IMR-90 (cell line): ENCODE measurements at regions not wholly inside any gene's neighbourhood (a gene's known extent, or its start where the extent isn't known, plus 50 kb on each side); places are given as distances from the start of the nearest gene placed in this dataset.

Experiments
- CTCF ChIP-seq: conservative IDR thresholded peaks from 2 replicates; pipeline ENCODE4 v1.5.1; 2012; ENCODE audit warnings: mild to moderate bottlenecking, low read depth, low read length, improper control_type of control experiment
- ELK1 ChIP-seq: fragments of 150-350 bp; IDR thresholded peaks from 2 replicates; pipeline ENCODE4 v1.6.1; 2016; ENCODE audit warnings: low read depth, mild to moderate bottlenecking, low read length, moderate library complexity, borderline replicate concordance
- MAZ ChIP-seq: IDR thresholded peaks from 2 replicates; pipeline ENCODE4 v1.6.1; 2012; ENCODE audit warnings: low read depth, mild to moderate bottlenecking, low read length, improper control_type of control experiment, moderate library complexity, borderline replicate concordance
- NFE2L2 ChIP-seq: fragments of 150-350 bp; IDR thresholded peaks from 2 replicates; pipeline ENCODE4 v1.6.1; 2016; ENCODE audit warnings: low read depth, mild to moderate bottlenecking, low read length
- POLR2A ChIP-seq: IDR thresholded peaks from 2 replicates; pipeline ENCODE4 v1.6.1; 2012; ENCODE audit warnings: mild to moderate bottlenecking, low read depth, low read length
- RAD21 ChIP-seq: IDR thresholded peaks from 2 replicates; pipeline ENCODE4 v1.6.1; 2012; ENCODE audit warnings: low read length, improper control_type of control experiment
- USF2 ChIP-seq: fragments of 150-350 bp; IDR thresholded peaks from 2 replicates; pipeline ENCODE4 v1.6.1; 2017; ENCODE audit warnings: mild to moderate bottlenecking, antibody characterized with exemption, low read length, low read depth

DNA sequence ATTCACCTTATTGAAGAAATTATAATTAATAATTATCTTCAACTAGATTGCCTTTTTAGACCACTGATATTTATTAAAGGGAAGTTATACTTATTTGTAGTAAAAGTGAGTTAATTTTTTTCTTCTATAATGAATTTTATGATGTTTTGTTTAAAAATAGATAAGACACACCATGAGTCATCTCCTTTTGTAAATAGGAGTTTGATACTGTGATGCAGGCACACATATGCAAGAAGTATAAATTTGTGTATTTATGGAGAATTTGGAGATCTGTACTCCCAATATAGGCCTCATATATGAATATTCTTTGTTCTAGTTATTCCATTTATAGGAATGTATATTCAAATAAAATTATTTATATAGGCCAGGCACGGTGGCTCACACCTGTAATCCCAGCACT lies 703.5 kb upstream of the CHAC2 start:
- TF ChIP-seq CTCF (no peak), NFE2L2 (no peak), MAZ (no peak), RAD21 (no peak), ELK1 (no peak), POLR2A (no peak), USF2 (no peak)
